ENCODE measurements at regions not wholly inside any gene's neighbourhood (a gene's known extent, or its start where the extent isn't known, plus 50 kb on each side); places are given as distances from the start of the nearest gene placed in this dataset.

DNA sequence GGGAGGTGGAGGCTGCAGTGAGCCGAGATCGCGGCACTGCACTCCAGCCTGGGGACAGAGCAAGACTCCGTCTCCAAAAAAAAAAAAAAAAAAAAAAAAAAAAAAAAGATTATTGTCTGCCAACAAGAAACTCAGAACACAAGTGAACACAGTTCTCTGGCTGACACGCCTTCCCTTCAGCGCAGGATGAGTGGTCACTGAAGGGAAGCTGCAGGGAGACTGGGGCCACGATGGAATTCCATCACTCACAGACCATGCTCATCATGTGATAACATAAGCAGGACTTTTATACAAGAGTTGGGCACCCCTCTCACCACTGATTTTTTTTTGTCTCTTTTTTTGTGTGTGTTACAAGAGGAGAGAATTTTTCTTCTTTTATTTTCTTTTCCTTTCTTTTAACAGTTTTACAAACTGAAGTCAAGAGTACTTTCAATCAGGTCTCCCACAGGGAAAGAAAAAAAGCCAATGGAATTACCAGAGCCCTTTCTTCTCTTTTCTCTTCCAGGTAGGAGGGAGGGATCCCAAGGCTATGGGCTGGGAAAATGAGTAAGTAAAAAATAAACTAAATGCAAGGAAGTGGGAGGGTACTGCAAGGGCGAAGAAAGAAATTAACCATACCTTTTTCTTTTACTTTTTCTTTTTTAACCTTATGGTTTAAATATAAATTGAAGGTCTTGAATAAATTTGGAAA lies 435.6 kb downstream of the GPM6A start:
- no peak for DNase-seq
- Mint-ChIP-seq H3K4me1 (peaks cover 0 to 3% (median 0%) of the 10 kb centered on the region in 3 donors), H3K27me3 (no peaks in the 10 kb centered on the region), H3K4me3 (no peak overlapping the region), H3K36me3 (no peaks in the 10 kb centered on the region), H3K9me3 (peaks cover 0 to 4% (median 0%) of the 10 kb centered on the region in 7 donors), H3K27ac (peak overlapping the region in 2 of 6 donors; percentile 67 to 76)
- ATAC-seq (ENCODE audit: low read depth in 2 of 2) = no peak

DNA sequence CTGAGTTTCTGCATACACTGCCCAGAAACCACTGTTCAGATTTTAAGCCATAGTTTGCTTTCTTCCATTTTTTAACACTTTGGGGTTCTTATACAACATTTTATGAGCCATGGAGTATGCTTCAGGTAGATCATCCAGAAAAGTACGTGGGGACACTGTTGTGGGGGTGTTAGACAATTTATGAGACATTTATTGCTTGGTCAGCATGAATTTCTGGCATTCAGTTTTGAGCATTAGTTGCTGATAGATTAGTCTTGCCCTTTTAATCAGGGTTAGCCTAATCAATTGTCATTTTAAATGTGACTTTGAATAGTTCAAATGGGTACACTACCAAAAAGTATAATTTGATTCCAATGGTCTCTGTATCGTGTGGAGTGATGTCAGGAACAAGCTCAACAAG lies 434.9 kb downstream of the GPM6A start:
- Mint-ChIP-seq H3K36me3 (no peaks in the 10 kb centered on the region), H3K27ac (no peak overlapping the region), H3K4me1 (peaks cover 0 to 3% (median 0%) of the 10 kb centered on the region in 3 donors), H3K9me3 (peaks cover 0 to 4% (median 0%) of the 10 kb centered on the region in 7 donors), H3K4me3 (no peak overlapping the region), H3K27me3 (no peaks in the 10 kb centered on the region)
- ATAC-seq (ENCODE audit: low read depth in 2 of 2) (no peak), DNase-seq (no peak)

DNA sequence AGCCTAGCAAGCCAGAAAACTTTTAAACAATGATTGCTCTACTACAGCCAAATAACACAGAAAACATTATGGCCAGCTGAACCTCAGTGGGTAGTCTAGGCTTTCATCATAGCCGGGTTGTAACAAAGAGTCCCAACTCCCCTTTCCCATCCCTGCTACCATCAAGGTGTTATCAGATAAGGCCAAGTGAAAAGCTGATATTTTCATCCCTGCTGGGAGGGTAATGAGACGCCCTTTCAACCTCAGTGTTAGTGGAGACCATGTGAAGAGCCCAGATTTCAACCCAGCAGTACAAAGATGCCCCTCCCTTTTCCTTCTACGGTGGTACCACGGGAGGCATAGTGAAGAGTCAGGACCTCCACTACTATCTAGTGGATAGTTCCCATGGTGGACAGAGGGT lies 433.7 kb downstream of the GPM6A start:
- Mint-ChIP-seq H3K4me3 (no peak overlapping the region), H3K9me3 (peaks cover 0 to 4% (median 0%) of the 10 kb centered on the region in 7 donors), H3K27me3 (no peaks in the 10 kb centered on the region), H3K4me1 (peaks cover 0 to 3% (median 0%) of the 10 kb centered on the region in 3 donors), H3K36me3 (no peaks in the 10 kb centered on the region), H3K27ac (peak overlapping the region in 1 of 6 donors; percentile 81)
- ATAC-seq (ENCODE audit: low read depth in 2 of 2) (no peak), DNase-seq (no peak)

DNA sequence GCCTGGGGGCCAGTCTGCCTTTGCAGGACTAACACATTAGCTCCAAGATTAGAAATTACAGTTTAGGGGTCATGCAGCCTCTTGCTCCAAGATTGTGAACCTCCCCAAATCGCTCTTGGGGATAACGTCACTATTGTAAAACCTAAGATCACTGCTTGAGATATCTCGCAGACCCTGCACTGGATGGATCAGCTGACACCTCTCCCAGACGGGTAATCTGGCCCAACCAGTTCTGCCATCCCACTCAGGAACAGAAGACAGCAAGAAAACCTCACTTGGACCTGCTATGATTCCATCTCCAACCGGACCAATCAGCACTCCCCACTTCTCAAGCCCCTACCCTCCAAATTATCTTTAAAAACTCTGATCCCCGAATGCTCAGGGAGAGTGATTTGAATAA lies 431.2 kb downstream of the GPM6A start:
- no peak overlapping the region for H3K27ac Mint-ChIP-seq
- H3K36me3 Mint-ChIP-seq = no peaks in the 10 kb centered on the region
- no peaks in the 10 kb centered on the region for H3K27me3 Mint-ChIP-seq
- H3K4me1 Mint-ChIP-seq = no peaks in the 10 kb centered on the region
- DNase-seq = no peak
- peak overlapping the region in 1 of 8 donors; percentile 75 for H3K4me3 Mint-ChIP-seq
- no peak for ATAC-seq (ENCODE audit: low read depth in 2 of 2)
- peaks cover 0 to 4% (median 0%) of the 10 kb centered on the region in 7 donors for H3K9me3 Mint-ChIP-seq

DNA sequence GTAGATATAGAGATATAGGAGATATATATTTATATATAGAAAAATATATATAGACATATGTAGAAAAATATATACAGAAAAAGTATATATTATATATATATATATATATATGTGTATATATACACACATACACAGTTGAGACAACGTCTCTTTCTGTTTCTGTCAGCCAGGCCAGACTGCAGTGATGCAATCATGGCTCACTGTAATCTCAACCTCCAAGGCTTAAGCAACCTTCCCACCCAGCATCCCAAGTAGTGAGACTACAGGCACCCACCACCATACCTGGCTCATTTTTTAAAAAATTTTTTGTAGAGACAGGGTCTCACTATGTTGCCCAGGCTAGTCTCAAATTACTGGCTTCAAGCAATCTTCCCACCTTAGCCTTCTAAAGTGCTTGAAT lies 426.3 kb downstream of the GPM6A start:
- Mint-ChIP-seq H3K4me1 (peaks cover 3 to 13% (median 5%) of the 10 kb centered on the region in 3 donors), H3K27me3 (no peaks in the 10 kb centered on the region), H3K4me3 (no peak overlapping the region), H3K36me3 (no peaks in the 10 kb centered on the region), H3K27ac (peak overlapping the region in 2 of 6 donors; percentile 31 to 69), H3K9me3 (peaks cover 0 to 9% (median 2%) of the 10 kb centered on the region in 7 donors)
- no peak for DNase-seq
- no peak for ATAC-seq (ENCODE audit: low read depth in 2 of 2)

DNA sequence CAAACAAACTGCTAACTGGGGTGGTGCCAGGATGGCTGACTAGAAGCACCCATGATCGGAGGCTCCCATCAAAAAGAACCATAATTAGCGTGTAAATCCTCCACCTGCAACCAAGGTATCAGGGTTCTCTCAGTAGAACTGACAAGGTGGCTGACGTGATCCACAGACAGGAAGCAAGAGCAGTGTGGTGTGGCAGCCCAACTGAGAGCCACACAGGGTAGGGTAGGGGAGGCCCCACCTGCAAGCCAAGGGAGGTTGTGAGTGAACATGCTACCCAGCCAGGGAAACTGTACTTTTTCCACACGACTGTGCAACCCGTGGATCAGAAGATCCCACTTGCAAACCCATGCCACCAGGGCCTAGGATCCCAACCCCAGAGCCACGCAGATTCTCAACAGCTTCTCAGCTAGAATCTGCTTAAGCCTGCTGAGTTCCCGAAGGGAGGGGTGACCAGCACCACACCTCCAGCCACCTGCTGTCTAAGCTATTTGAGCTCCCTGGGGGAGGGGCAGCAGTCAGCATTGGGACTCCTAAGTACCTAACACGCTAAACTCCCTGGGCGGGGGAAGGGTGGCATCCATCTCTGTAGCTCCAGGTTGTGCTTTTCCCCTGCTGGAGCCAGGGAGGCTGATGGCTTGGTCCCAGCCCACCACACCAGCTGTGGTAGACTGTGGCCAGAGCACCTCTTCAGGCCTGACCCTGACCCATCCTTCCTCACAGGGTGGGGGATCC lies 425.1 kb downstream of the GPM6A start:
- Mint-ChIP-seq H3K9me3 (peaks cover 0 to 5% (median 4%) of the 10 kb centered on the region in 7 donors), H3K27me3 (no peaks in the 10 kb centered on the region), H3K36me3 (no peaks in the 10 kb centered on the region), H3K4me1 (peaks cover 3 to 13% (median 5%) of the 10 kb centered on the region in 3 donors), H3K27ac (peak overlapping the region in 1 of 6 donors; percentile 36), H3K4me3 (peak overlapping the region in 1 of 8 donors; percentile 81)
- DNase-seq = peak; percentile 3
- peak; percentile 83 to 92 for ATAC-seq (ENCODE audit: low read depth in 2 of 2)

DNA sequence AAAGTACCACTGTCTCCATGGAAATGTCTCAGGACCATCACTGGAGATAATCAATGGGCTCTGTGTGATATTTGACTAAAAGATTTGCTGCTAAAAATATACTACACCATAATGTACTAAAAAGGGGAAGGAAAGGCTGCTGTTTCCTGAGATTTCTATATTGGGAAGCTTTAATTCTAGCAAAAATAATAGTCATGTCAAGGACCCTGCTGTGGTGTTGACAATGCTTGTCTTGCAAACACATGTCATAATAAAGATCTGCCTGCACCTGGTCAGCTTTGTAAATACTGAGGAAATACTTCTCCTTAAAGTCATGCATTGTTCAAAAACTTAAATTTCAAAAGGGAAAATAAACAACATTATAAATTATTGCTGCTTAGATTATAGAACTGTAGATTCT lies 417.9 kb downstream of the GPM6A start:
- H3K4me1 Mint-ChIP-seq = peaks cover 0 to 7% (median 0%) of the 10 kb centered on the region in 3 donors
- H3K4me3 Mint-ChIP-seq = peak overlapping the region in 3 of 8 donors; percentile 4 to 29 (median 26)
- ATAC-seq (ENCODE audit: low read depth in 2 of 2) (no peak), DNase-seq (no peak)
- H3K9me3 Mint-ChIP-seq = peaks cover 3 to 10% (median 6%) of the 10 kb centered on the region in 7 donors
- H3K36me3 Mint-ChIP-seq = no peaks in the 10 kb centered on the region
- H3K27ac Mint-ChIP-seq = no peak overlapping the region
- no peaks in the 10 kb centered on the region for H3K27me3 Mint-ChIP-seq

DNA sequence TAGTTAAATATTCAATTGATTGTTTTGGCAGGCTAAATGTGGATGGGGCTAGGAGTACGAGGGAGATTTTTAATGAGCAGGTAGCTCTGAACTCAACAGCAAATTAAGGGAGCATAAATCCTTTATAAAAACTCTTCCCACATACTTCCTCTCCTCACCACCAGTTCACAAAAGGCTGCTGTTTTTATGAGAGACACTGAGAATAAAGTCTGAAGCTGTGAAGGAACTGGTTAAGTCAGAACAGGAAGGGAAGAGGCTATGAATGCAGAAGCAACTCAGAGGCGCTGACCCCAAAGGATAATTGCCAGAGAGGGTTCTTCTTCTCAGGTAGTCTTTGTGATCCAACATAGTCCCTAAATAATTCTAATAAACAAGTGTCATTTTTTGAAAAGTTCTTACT lies 406.1 kb downstream of the GPM6A start:
- H3K27me3 Mint-ChIP-seq = no peaks in the 10 kb centered on the region
- H3K27ac Mint-ChIP-seq = no peak overlapping the region
- peaks cover 0 to 3% (median 0%) of the 10 kb centered on the region in 3 donors for H3K4me1 Mint-ChIP-seq
- H3K9me3 Mint-ChIP-seq = peaks cover 0 to 5% (median 1%) of the 10 kb centered on the region in 7 donors
- DNase-seq (no peak), ATAC-seq (ENCODE audit: low read depth in 2 of 2) (no peak)
- no peaks in the 10 kb centered on the region for H3K36me3 Mint-ChIP-seq
- no peak overlapping the region for H3K4me3 Mint-ChIP-seq

DNA sequence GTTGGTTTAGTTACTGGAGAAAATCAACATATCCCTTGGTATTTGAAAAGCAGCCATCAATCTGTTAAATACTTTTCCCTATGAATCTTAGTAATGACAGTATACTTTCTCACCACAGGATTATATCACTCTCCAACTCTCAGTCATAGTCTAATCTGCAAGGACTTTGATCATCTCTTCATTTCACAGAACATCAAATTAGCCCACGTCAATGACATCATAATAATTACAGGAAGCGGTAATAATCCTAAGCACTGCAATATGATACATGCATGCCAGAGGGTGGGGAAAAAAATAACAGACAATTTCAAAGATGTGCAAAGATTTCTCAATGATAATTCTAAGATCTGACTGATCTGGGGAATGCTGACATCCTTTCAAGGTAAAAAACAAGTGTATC lies 404.1 kb downstream of the GPM6A start:
- ATAC-seq (ENCODE audit: low read depth in 2 of 2) (no peak), DNase-seq (no peak)
- Mint-ChIP-seq H3K4me1 (peaks cover 0 to 3% (median 0%) of the 10 kb centered on the region in 3 donors), H3K27me3 (no peaks in the 10 kb centered on the region), H3K36me3 (no peaks in the 10 kb centered on the region), H3K4me3 (no peak overlapping the region), H3K9me3 (peaks cover 0 to 4% (median 0%) of the 10 kb centered on the region in 7 donors), H3K27ac (no peak overlapping the region)

DNA sequence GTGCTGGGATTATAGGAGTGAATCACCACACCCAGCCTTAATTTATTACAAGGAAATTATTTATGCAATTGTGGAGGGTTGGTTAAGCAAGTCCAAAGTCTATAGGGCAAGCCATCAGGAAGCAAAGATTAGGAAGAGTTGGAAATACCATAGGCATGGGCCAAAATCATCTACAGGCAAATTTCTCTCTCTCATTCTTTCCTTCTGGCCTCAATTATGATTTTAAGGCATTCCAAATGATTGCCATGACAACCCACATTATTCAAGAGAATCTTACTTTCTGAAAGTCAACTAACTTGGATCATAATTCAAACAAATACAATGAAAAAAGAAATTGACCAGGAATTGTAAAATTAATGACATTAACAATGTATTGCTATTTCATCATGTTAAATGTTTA lies 400.8 kb downstream of the GPM6A start:
- Mint-ChIP-seq H3K9me3 (peaks cover 8 to 37% (median 13%) of the 10 kb centered on the region in 7 donors), H3K4me3 (no peak overlapping the region), H3K27ac (no peak overlapping the region), H3K4me1 (no peaks in the 10 kb centered on the region), H3K36me3 (no peaks in the 10 kb centered on the region), H3K27me3 (no peaks in the 10 kb centered on the region)
- ATAC-seq (ENCODE audit: low read depth in 2 of 2) (no peak), DNase-seq (no peak)

DNA sequence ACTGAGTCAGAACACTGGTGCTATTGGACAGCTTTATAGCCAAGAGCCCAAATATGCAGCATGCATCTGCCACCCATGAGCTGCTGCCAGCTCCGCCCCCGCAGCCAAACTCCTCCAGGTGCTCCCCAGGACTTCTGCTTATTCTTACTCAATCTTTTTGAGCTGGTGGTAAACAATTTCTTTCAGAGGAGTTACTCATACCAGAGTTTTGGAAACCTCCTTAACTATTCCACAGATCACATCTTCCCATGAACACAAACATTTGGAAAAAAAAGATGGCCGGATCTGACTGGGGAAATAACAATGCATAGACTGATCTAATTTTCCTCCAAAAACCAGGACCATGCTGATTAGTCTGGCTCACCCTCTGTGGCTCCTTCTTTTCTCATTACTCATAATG lies 399.9 kb downstream of the GPM6A start:
- ATAC-seq (ENCODE audit: low read depth in 2 of 2) (no peak), DNase-seq (no peak)
- Mint-ChIP-seq H3K4me1 (no peaks in the 10 kb centered on the region), H3K27me3 (no peaks in the 10 kb centered on the region), H3K4me3 (no peak overlapping the region), H3K9me3 (peaks cover 8 to 41% (median 13%) of the 10 kb centered on the region in 7 donors), H3K27ac (no peak overlapping the region), H3K36me3 (no peaks in the 10 kb centered on the region)

DNA sequence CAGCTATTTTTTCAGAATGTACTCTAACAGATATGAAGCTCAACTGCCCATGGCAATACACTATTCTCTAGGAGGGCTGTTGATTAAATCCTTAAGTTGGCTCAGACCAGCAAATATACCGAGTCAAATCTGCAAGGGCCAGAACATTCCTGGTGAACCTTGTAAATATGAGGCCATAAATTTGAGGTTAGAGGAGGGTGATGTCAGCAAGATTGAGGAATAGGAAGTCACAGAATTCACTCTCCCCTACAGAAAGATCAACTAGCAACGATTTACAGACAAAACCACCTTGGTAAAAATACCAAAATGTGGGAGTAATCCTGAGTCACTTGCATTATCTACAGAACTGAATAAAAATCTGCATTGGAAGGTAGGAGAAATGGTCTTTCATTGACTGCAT lies 399.3 kb downstream of the GPM6A start:
- Mint-ChIP-seq H3K4me3 (no peak overlapping the region), H3K36me3 (no peaks in the 10 kb centered on the region), H3K4me1 (no peaks in the 10 kb centered on the region), H3K27ac (no peak overlapping the region), H3K9me3 (peaks cover 8 to 47% (median 16%) of the 10 kb centered on the region in 7 donors), H3K27me3 (no peaks in the 10 kb centered on the region)
- no peak for DNase-seq
- no peak for ATAC-seq (ENCODE audit: low read depth in 2 of 2)

DNA sequence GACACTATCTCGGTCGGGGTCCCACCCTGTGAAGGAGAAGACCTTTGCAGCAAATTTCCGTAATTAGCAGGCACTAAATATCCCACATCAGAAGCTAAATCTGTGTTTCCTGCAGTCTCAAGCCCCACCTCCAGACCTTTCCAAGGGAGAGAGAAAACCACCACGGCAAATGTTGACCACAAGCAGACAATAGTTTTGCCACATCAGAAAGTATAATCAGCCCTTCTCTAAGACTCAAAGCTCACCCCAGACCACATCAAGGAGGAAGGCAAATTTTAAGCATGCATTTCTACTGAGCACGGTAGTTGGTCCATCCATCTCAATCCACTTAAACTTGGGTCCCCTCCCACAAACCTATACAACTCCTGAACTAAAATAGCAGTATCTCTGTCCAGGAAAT lies 398.5 kb downstream of the GPM6A start:
- Mint-ChIP-seq H3K27ac (no peak overlapping the region), H3K4me3 (no peak overlapping the region), H3K27me3 (no peaks in the 10 kb centered on the region), H3K36me3 (no peaks in the 10 kb centered on the region), H3K9me3 (peaks cover 8 to 51% (median 16%) of the 10 kb centered on the region in 7 donors), H3K4me1 (no peaks in the 10 kb centered on the region)
- DNase-seq = no peak
- ATAC-seq (ENCODE audit: low read depth in 2 of 2) = no peak

DNA sequence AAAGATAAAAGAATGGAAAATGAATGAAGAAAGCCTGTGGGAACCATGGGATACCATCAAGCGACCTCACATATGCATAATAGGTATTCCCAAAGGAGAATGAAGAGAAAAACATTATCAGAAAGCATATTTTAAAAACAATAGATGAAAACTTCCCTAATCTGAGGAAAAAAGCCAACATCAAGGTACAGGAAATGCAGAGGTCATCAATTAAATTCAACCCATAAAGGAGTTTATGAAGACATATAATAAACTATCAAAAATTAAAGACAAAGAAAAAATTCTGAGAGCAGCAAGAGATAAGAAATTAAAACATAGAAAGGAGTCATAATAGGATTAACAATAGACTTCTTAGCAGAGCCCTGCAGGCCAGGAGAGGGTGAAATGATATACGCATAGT lies 397.5 kb downstream of the GPM6A start:
- Mint-ChIP-seq H3K27ac (peak overlapping the region in 1 of 6 donors; percentile 30), H3K9me3 (peaks cover 8 to 51% (median 16%) of the 10 kb centered on the region in 7 donors), H3K27me3 (no peaks in the 10 kb centered on the region), H3K36me3 (no peaks in the 10 kb centered on the region), H3K4me1 (no peaks in the 10 kb centered on the region), H3K4me3 (no peak overlapping the region)
- no peak for ATAC-seq (ENCODE audit: low read depth in 2 of 2)
- DNase-seq = no peak

Measured in naive B cell (primary cell).